Heart left ventricle (tissue), 16 donors: ENCODE measurements at regions not wholly inside any gene's neighbourhood (a gene's known extent, or its start where the extent isn't known, plus 50 kb on each side); places are given as distances from the start of the nearest gene placed in this dataset.

ENCODE experiments used
- ATAC-seq, 4 donors: fragments of 200-7000 bp; cut with Tn5 transposase; one replicate each; pipeline ENCODE4 v1.9.1; 2020 to 2022; ENCODE audit warnings: moderate library complexity in 4 of 4, mild to moderate bottlenecking in 3 of 4, moderate number of reproducible peaks in 1 of 4
- DNase-seq, 5 donors: peaks; one replicate each; pipeline ENCODE4 v3.0.0-alpha.2; 2020
- H3K27ac ChIP-seq, 12 donors: fragments of 200-600 bp; sonication (generic) in 4 of 12; one replicate each; pipeline versions ENCODE4 v1.5.0 to v1.8.0; 2016 to 2022; ENCODE audit warnings: mild to moderate bottlenecking in 2 of 12
- H3K27me3 ChIP-seq, 9 donors: fragments of 200-600 bp; sonication (generic) in 2 of 9; one replicate each; pipeline versions ENCODE4 v1.5.1 to v1.8.0; 2016 to 2022; ENCODE audit warnings: mild to moderate bottlenecking in 3 of 9
- H3K36me3 ChIP-seq, 9 donors: fragments of 200-600 bp; sonication (generic) in 2 of 9; one replicate each; pipeline versions ENCODE4 v1.5.0 to v1.8.0; 2018 to 2022; ENCODE audit warnings: mild to moderate bottlenecking in 2 of 9
- H3K4me1 ChIP-seq, 12 donors: fragments of 200-600 bp; sonication (generic) in 4 of 12; one replicate each; pipeline versions ENCODE4 v1.5.0 to v1.8.0; 2016 to 2022; ENCODE audit warnings: mild to moderate bottlenecking in 3 of 12
- H3K4me3 ChIP-seq, 12 donors: fragments of 200-600 bp; sonication (generic) in 4 of 12; one replicate each; pipeline versions ENCODE4 v1.5.0 to v1.8.0; 2017 to 2022; ENCODE audit warnings: mild to moderate bottlenecking in 9 of 12, moderate library complexity in 4 of 12
- H3K9me3 ChIP-seq, 12 donors: fragments of 200-600 bp; sonication (generic) in 4 of 12; one replicate each; pipeline versions ENCODE4 v1.5.0 to v1.8.0; 2016 to 2022; ENCODE audit warnings: mild to moderate bottlenecking in 1 of 12
- POLR2A ChIP-seq, 2 donors: fragments of 450-650 bp; IDR thresholded peaks; one replicate each; pipeline ENCODE4 v1.6.1; 2017; ENCODE audit warnings: antibody characterized with exemption in 2 of 2, mild to moderate bottlenecking in 2 of 2, moderate library complexity in 2 of 2
- WGBS, 4 donors: extraction: QIAGEN DNeasy Blood & Tissue Kit in 2 of 4; methylation state at CpG; one replicate each; pipeline versions ENCODE4 v1.1.5 to v1.1.7; 2013 to 2018; 5-methylcytosine and 5-hydroxymethylcytosine counted together
- intact Hi-C, 10 donors: fragments of 100-400 bp; cut with DNase I; formaldehyde crosslinking; loops; one replicate each; pipeline versions ENCODE4 v1.11.1 to v1.14.2; 2022
- TF ChIP-seq, protein P1 (sequence below), 12 donors: fragments of 200-600 bp; sonication (generic) in 4 of 12; IDR thresholded peaks; one replicate each; pipeline versions ENCODE4 v1.5.0 to v1.8.0; 2018 to 2022; ENCODE audit warnings: antibody characterized with exemption in 12 of 12, mild to moderate bottlenecking in 5 of 12
- donor health status: ischemic (EF 13 %, LVEDD 7.1; RV severe dilation, severe dysfunction).
- donor health status: healthy with polysubstance abuse.
- donor health status: DM: no; HTN: yes; CAD: no.
- donor health status: DM: no; HTN: no; CAD: no.
- donor health status: ischemic (EF 25% LVEDD 6.9; RV normal size, moderate dysfunction).
- donor health status: ischemic (EF 25% LVEDD 5.7; RV mildly dilated, moderate dysfunction).
- donor health status: healthy.
- donor health status: DM: yes; HTN: yes; CAD: no.
- donor health status: ischemic (EF 35%, LVEDD 5.7; RV mildly dilated, moderate dysfunction).
- donor health status: nonischemic (EF 11% LVEDD 7.7; RV severe dilation, severe dysfunction).
- donor health status: DM: yes; HTN: yes; CAD: no.
- donor health status: PGD.
- donor health status: ischemic (EF 29% LVEDD 5.4; RV normal size, mild dysfunction).
- donor health status: nonischemic (EF 23%, LVEDD 6.1; RV moderate dilation, normal function).

DNA sequence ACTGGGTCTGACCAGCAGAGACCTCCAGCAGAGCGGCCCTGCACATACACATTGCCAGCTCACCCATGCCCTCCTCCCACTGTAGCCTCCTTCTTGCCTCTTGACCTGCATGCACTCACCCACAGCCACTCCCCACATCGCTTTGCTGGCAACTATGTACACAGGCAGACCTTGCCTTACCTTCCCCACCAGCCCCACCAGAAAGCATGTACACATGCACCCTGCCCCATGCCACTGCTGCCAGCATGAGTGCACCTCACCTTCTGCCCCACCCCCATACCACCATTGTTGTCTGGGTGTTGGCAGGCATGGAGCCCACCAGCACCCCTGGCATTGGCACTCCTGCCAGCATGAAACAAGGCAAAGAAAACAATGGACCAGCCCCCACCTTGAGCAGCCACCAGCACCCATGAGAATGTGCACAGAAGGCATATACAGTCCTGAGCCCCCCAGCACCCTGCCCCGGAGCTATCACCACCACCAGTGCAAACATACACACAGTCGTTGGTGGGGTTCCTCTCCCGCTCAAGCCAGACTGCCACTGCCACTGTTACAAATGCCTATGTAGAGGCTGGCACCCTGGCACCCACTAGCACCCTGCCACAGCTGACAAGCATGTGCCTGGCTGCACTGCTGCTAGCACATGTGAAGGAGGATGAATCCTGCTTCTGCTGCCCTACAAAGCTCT, 171.4 kb upstream of the NR4A3 start:
- Histone ChIP-seq H3K9me3 (peaks cover 0 to 27% (median 3%) of the 10 kb centered on the region in 12 donors), H3K27me3 (no peaks in the 10 kb centered on the region), H3K4me1 (no peaks in the 10 kb centered on the region), H3K4me3 (no peak overlapping the region), H3K27ac (no peak overlapping the region), H3K36me3 (no peaks in the 10 kb centered on the region)
- no peak for DNase-seq
- no peak for TF ChIP-seq POLR2A (IDR thresholded peaks at IDR 0.05)
- TF ChIP-seq, protein P1, sequence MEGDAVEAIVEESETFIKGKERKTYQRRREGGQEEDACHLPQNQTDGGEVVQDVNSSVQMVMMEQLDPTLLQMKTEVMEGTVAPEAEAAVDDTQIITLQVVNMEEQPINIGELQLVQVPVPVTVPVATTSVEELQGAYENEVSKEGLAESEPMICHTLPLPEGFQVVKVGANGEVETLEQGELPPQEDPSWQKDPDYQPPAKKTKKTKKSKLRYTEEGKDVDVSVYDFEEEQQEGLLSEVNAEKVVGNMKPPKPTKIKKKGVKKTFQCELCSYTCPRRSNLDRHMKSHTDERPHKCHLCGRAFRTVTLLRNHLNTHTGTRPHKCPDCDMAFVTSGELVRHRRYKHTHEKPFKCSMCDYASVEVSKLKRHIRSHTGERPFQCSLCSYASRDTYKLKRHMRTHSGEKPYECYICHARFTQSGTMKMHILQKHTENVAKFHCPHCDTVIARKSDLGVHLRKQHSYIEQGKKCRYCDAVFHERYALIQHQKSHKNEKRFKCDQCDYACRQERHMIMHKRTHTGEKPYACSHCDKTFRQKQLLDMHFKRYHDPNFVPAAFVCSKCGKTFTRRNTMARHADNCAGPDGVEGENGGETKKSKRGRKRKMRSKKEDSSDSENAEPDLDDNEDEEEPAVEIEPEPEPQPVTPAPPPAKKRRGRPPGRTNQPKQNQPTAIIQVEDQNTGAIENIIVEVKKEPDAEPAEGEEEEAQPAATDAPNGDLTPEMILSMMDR (IDR thresholded peaks at IDR 0.05): no peak
- intact Hi-C loops: no loop called here
- no peak for ATAC-seq
- WGBS, 4 donors: 93 to 100% (median 94%) methylated on average over 4 to 5 of the region's 5 CpGs

DNA sequence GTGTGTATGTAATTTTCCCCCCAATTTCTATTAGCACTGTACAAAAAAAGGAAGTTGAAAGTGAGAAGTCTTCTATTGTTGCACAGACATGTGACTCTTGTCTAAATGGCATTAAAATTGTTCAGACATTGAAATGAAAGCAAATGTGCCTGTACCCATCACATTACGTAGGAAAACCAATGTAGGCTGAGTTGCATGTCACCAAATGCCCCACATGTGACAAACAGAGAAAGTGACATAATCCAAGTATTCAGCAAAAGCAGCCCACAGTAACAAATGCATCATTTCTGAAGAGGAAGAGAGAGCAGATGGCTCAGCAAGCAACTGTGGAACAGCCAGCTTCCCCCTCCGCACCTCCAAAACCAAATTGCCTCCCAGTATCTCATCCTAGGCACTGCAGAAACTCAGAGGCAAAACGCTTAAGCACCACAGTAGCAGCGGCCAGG, 161.5 kb upstream of the NR4A3 start:
- H3K27ac ChIP-seq: peak overlapping the region in 1 of 12 donors; percentile 47
- TF ChIP-seq, protein P1 (IDR thresholded peaks at IDR 0.05): no peak
- TF ChIP-seq POLR2A (IDR thresholded peaks at IDR 0.05): no peak
- no peaks in the 10 kb centered on the region for H3K27me3 ChIP-seq
- intact Hi-C loops: loop anchor here in 2 of 10 donors (10.0 kb wide), 2 partner anchors 115 to 125 kb away; no protein-coding TSS in a partner anchor
- H3K36me3 ChIP-seq: no peaks in the 10 kb centered on the region
- H3K9me3 ChIP-seq: peaks cover 0 to 8% (median 0%) of the 10 kb centered on the region in 12 donors
- no peak overlapping the region for H3K4me3 ChIP-seq
- ATAC-seq (peak in 3 of 4 donors; percentile 32 to 73 (median 48)), DNase-seq (peak in 1 of 5 donors; percentile 12)
- 79 to 90% (median 85%) methylated on average over 4 of the region's 4 CpGs for WGBS, 4 donors
- H3K4me1 ChIP-seq: peaks cover 0 to 7% (median 0%) of the 10 kb centered on the region in 12 donors

DNA sequence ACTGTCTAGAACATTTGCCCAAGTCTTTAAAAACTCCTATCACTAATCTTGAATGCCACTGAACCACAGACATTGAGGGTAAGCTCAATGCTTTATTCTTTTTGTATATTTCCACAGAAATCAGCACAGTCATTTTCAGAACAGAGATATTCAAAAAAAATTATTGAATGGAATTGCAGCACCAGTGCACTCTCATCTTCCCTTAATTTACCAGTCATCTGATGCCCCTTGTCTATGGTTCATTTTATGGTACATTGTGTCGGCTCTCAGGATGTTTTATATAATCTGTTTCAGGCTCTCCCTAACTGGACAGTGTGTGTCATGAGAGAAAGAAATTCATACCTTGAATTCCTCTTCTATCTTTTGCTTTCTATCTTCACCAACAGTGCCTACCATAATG, 158.4 kb upstream of the NR4A3 start:
- intact Hi-C loops: loop anchor here in 2 of 10 donors (10.0 kb wide), 2 partner anchors 112 to 122 kb away; no protein-coding TSS in a partner anchor
- DNase-seq (no peak), ATAC-seq (no peak)
- no peaks in the 10 kb centered on the region for H3K36me3 ChIP-seq
- H3K4me3 ChIP-seq: no peak overlapping the region
- H3K9me3 ChIP-seq: no peaks in the 10 kb centered on the region
- TF ChIP-seq, protein P1 (IDR thresholded peaks at IDR 0.05): no peak
- TF ChIP-seq POLR2A (IDR thresholded peaks at IDR 0.05): no peak
- peaks cover 0 to 12% (median 0%) of the 10 kb centered on the region in 12 donors for H3K4me1 ChIP-seq
- H3K27ac ChIP-seq: no peak overlapping the region
- WGBS, 4 donors: 48 to 84% (median 68%) methylated on average over 1 of the region's 1 CpG
- H3K27me3 ChIP-seq: no peaks in the 10 kb centered on the region

DNA sequence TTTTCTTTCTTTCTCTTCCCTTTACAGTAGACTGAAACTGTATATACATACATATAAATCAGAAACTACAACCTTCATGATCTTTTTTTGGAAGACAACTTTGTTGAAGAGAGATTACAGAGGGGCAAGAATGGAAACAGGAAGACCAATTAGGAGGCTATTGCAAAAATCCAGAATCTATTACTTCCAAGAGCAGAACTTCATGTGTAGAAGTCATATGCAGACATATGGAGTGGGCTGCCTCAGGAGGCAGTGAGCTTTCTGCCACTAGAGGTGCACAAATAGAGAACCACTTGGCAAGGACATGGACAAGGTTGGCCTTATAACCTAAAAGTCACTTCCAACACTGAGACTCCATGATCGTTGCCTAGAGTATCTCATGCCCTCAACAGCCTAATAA, 157.8 kb upstream of the NR4A3 start:
- Histone ChIP-seq H3K9me3 (no peaks in the 10 kb centered on the region), H3K27me3 (no peaks in the 10 kb centered on the region), H3K4me3 (no peak overlapping the region), H3K36me3 (no peaks in the 10 kb centered on the region), H3K27ac (no peak overlapping the region), H3K4me1 (peaks cover 0 to 12% (median 0%) of the 10 kb centered on the region in 12 donors)
- ATAC-seq: no peak
- no peak for TF ChIP-seq POLR2A (IDR thresholded peaks at IDR 0.05)
- TF ChIP-seq, protein P1 (IDR thresholded peaks at IDR 0.05): no peak
- no peak for DNase-seq
- 80 to 90% (median 84%) methylated on average over 1 of the region's 1 CpG for WGBS, 4 donors
- intact Hi-C loops: loop anchor here in 2 of 10 donors (10.0 kb wide), 2 partner anchors 111 to 121 kb away; no protein-coding TSS in a partner anchor
